GM23338 (cell line): ENCODE measurements at regions not wholly inside any gene's neighbourhood (a gene's known extent, or its start where the extent isn't known, plus 50 kb on each side); places are given as distances from the start of the nearest gene placed in this dataset.

ENCODE experiments used
- ATAC-seq: fragments of 200-7000 bp; cut with Tn5 transposase; 3 replicates; pipeline ENCODE4 v1.9.1; 2020
- DNase-seq: peaks from one replicate; pipeline ENCODE4 v3.0.0-alpha.2; 2015; ENCODE audit warnings: low spot score
- H2AFZ ChIP-seq: fragments of 200-600 bp; sonication (generic); 2 replicates; pipeline ENCODE4 v1.8.0; 2016; ENCODE audit warnings: antibody characterized with exemption, mild to moderate bottlenecking, moderate library complexity
- H3F3A ChIP-seq: fragments of 200-600 bp; sonication (generic); replicated peaks from 2 replicates; pipeline ENCODE4 v1.8.0; 2017; ENCODE audit warnings: antibody characterized with exemption, mixed run types, low read depth
- H3K27ac ChIP-seq: fragments of 200-600 bp; sonication (generic); 2 replicates; pipeline ENCODE4 v1.6.1; 2016; ENCODE audit warnings: low read depth
- H3K27me3 ChIP-seq: fragments of 200-600 bp; sonication (generic); 2 replicates; pipeline ENCODE4 v1.8.0; 2016; ENCODE audit warnings: mild to moderate bottlenecking, mixed run types, moderate library complexity; ENCODE audit not compliant: insufficient read depth
- H3K36me3 ChIP-seq: fragments of 200-600 bp; sonication (generic); 2 replicates; pipeline ENCODE4 v1.8.0; 2016; ENCODE audit warnings: mild to moderate bottlenecking; ENCODE audit not compliant: insufficient read depth
- H3K4me1 ChIP-seq: fragments of 200-600 bp; sonication (generic); 2 replicates; pipeline ENCODE4 v1.8.0; 2016; ENCODE audit warnings: mild to moderate bottlenecking, moderate library complexity; ENCODE audit not compliant: insufficient read depth
- H3K4me2 ChIP-seq: fragments of 200-600 bp; sonication (generic); 2 replicates; pipeline ENCODE4 v1.7.1; 2017; ENCODE audit warnings: mixed run types
- H3K4me3 ChIP-seq: fragments of 200-600 bp; sonication (generic); 2 replicates; pipeline ENCODE4 v1.6.1; 2016; ENCODE audit warnings: mixed run types
- H3K79me2 ChIP-seq: fragments of 200-600 bp; sonication (generic); replicated peaks from 2 replicates; pipeline ENCODE4 v1.8.0; 2017; ENCODE audit warnings: mild to moderate bottlenecking; ENCODE audit not compliant: insufficient read depth
- H3K9me2 ChIP-seq: fragments of 200-600 bp; sonication (generic); 2 replicates; pipeline ENCODE4 v1.8.0; 2017; ENCODE audit not compliant: insufficient read depth
- H4K20me1 ChIP-seq: fragments of 200-600 bp; sonication (generic); replicated peaks from 2 replicates; pipeline ENCODE4 v1.8.0; 2017; ENCODE audit warnings: mild to moderate bottlenecking; ENCODE audit not compliant: insufficient read depth
- H3K27ac Mint-ChIP-seq: 2 replicates; pipeline ENCODE4 v1.8.0; 2020; ENCODE audit warnings: inconsistent platforms, mild to moderate bottlenecking, moderate library complexity, mixed read lengths
- H3K27me3 Mint-ChIP-seq: 3 replicates; pipeline ENCODE4 v1.8.0; 2022; ENCODE audit warnings: low read depth, mild to moderate bottlenecking, moderate library complexity, mixed read lengths, inconsistent platforms; ENCODE audit not compliant: insufficient read depth, poor library complexity
- H3K36me3 Mint-ChIP-seq: 3 replicates; pipeline ENCODE4 v1.8.0; 2021; ENCODE audit warnings: low read depth, mild to moderate bottlenecking, inconsistent platforms, moderate library complexity, mixed read lengths
- H3K4me1 Mint-ChIP-seq: 3 replicates; pipeline ENCODE4 v1.8.0; 2020; ENCODE audit warnings: mild to moderate bottlenecking, inconsistent platforms, mixed read lengths
- H3K4me3 Mint-ChIP-seq: 3 replicates; pipeline ENCODE4 v1.8.0; 2021; ENCODE audit warnings: moderate library complexity, mild to moderate bottlenecking, inconsistent platforms, mixed read lengths
- H3K9me3 Mint-ChIP-seq: 3 replicates; pipeline ENCODE4 v1.8.0; 2020; ENCODE audit warnings: moderate library complexity, mild to moderate bottlenecking, inconsistent platforms, mixed read lengths
- CREB1 ChIP-seq: fragments of 250-450 bp; sonication (Bioruptor Pico); IDR thresholded peaks from 2 replicates; pipeline ENCODE4 v1.5.0; 2020; ENCODE audit warnings: low read depth, mild to moderate bottlenecking, moderate library complexity
- CTCF ChIP-seq, 2 experiments: fragments of 200-600 bp in 1 of 2; sonication (generic) in 1 of 2; conservative IDR thresholded peaks; 2 replicates each; pipeline versions ENCODE4 v1.5.1 to v1.6.1; 2016 to 2017; ENCODE audit warnings: antibody characterized with exemption in 2 of 2, low read depth in 2 of 2, mild to moderate bottlenecking in 2 of 2, moderate library complexity in 1 of 2
- ETS1 ChIP-seq: IDR thresholded peaks from 2 replicates; pipeline ENCODE4 v1.6.1; 2016; ENCODE audit warnings: antibody characterized with exemption
- EZH2 ChIP-seq: fragments of 200-600 bp; sonication (generic); IDR thresholded peaks from one replicate; pipeline ENCODE4 v1.8.0; 2017; ENCODE audit warnings: antibody characterized with exemption, mild to moderate bottlenecking, low read depth; ENCODE audit not compliant: unreplicated experiment
- EZH2phosphoT487 ChIP-seq: fragments of 200-600 bp; sonication (generic); IDR thresholded peaks from one replicate; pipeline ENCODE4 v1.8.1; 2018; ENCODE audit warnings: antibody characterized with exemption; ENCODE audit not compliant: unreplicated experiment
- JUNB ChIP-seq: IDR thresholded peaks from one replicate; pipeline ENCODE4 v1.6.1; 2016; ENCODE audit warnings: antibody characterized with exemption; ENCODE audit not compliant: unreplicated experiment
- NANOG ChIP-seq: IDR thresholded peaks from 2 replicates; pipeline ENCODE4 v1.6.1; 2016; ENCODE audit warnings: antibody characterized with exemption, borderline replicate concordance
- POLR2AphosphoS5 ChIP-seq: IDR thresholded peaks from 2 replicates; pipeline ENCODE4 v1.6.1; 2016; ENCODE audit warnings: antibody characterized with exemption, low read depth
- STAT1 ChIP-seq: IDR thresholded peaks from one replicate; pipeline ENCODE4 v1.6.1; 2016; ENCODE audit warnings: antibody characterized with exemption; ENCODE audit not compliant: unreplicated experiment
- TF ChIP-seq, protein P1 (sequence below): IDR thresholded peaks from one replicate; pipeline ENCODE4 v1.6.1; 2018; ENCODE audit warnings: antibody characterized with exemption; ENCODE audit not compliant: unreplicated experiment
- TF ChIP-seq, protein P2 (sequence below): fragments of 250-450 bp; sonication (Bioruptor Pico); IDR thresholded peaks from 2 replicates; pipeline ENCODE4 v1.5.0; 2020; ENCODE audit warnings: mild to moderate bottlenecking, moderate library complexity

DNA sequence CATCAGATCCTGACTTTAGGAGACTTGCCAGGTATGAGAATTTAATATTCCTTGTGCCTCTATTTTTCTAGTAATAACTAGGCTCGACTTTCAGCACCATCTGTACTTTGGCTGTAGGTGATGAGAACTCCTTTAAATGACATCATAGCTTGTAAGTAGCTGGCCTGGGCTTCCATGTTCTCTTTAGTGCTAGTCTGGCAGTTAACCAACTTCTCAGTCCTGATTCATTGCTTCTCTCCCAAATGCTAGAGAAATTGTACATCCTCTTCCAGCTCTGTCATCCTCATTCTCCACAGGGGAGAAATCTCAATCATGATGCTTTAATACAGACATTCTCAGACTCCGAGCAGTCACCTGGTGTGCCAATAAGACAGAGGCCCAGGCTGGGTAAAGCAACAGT, 143.5 kb upstream of the MOCS1 start:
- H4K20me1 ChIP-seq, result no peaks in the 10 kb centered on the region
- Mint-ChIP-seq H3K27me3 (no peaks in the 10 kb centered on the region), H3K9me3 (no peaks in the 10 kb centered on the region), H3K4me1 (no peaks in the 10 kb centered on the region), H3K4me3 (no peak overlapping the region), H3K36me3 (no peaks in the 10 kb centered on the region), H3K27ac (no peak overlapping the region)
- H3K27me3 ChIP-seq, result no peaks in the 10 kb centered on the region
- H3K27ac ChIP-seq, result no peak overlapping the region
- H3K4me2 ChIP-seq, result no peak overlapping the region
- DNase-seq (no peak), ATAC-seq (no peak)
- H3K4me1 ChIP-seq, result no peaks in the 10 kb centered on the region
- H3K79me2 ChIP-seq, result no peaks in the 10 kb centered on the region
- no peak overlapping the region for H3K4me3 ChIP-seq
- no peak for TF ChIP-seq POLR2AphosphoS5
- no peak for TF ChIP-seq STAT1
- no peak for TF ChIP-seq NANOG
- no peak for TF ChIP-seq CREB1 (CRISPR knock-in tag)
- no peak for TF ChIP-seq CTCF (conservative IDR thresholded peaks at IDR 0.05; ENCODE audit: low read depth in 2 of 2)
- no peak for TF ChIP-seq JUNB
- no peak for TF ChIP-seq ETS1
- TF ChIP-seq EZH2phosphoT487, result no peak
- peaks cover 5% of the 10 kb centered on the region; the same call in 1 of the 2 replicates for H3K9me2 ChIP-seq
- H2AFZ ChIP-seq, result no peak overlapping the region
- no peaks in the 10 kb centered on the region for H3F3A ChIP-seq
- no peaks in the 10 kb centered on the region for H3K36me3 ChIP-seq

DNA sequence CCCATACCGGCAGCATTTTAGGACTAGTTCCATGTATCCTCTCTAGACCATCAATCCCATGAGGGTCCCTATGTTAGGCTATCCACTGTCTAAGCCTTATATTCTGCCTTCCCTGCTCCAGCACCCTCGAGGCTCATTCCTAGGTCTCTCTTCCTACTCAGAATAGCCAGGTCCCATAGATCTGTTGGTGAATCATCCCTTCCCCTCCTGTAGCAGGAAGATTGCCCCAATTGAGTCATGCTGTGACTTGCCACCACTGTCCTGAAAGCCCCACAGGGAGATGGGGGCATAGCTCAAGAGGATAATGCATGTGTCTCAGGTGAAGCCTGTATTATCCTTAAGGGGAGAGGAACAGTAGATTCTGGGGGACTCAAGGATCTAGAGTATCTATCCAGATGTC, 143.1 kb upstream of the MOCS1 start:
- no peaks in the 10 kb centered on the region for H3F3A ChIP-seq
- H3K27me3 Mint-ChIP-seq, result no peaks in the 10 kb centered on the region
- no peaks in the 10 kb centered on the region for H3K4me1 Mint-ChIP-seq
- no peak overlapping the region for H3K27ac ChIP-seq
- H3K9me3 Mint-ChIP-seq, result no peaks in the 10 kb centered on the region
- DNase-seq, result no peak
- H3K4me2 ChIP-seq, result no peak overlapping the region
- no peaks in the 10 kb centered on the region for H3K27me3 ChIP-seq
- no peaks in the 10 kb centered on the region for H4K20me1 ChIP-seq
- no peak overlapping the region for H3K4me3 ChIP-seq
- no peaks in the 10 kb centered on the region for H3K36me3 ChIP-seq
- no peak overlapping the region for H2AFZ ChIP-seq
- H3K4me3 Mint-ChIP-seq, result no peak overlapping the region
- no peaks in the 10 kb centered on the region for H3K79me2 ChIP-seq
- no peak overlapping the region for H3K27ac Mint-ChIP-seq
- H3K9me2 ChIP-seq, result peaks cover 5% of the 10 kb centered on the region; the same call in 1 of the 2 replicates
- no peaks in the 10 kb centered on the region for H3K4me1 ChIP-seq
- ATAC-seq, result no peak
- H3K36me3 Mint-ChIP-seq, result no peaks in the 10 kb centered on the region
- no peak for TF ChIP-seq JUNB
- TF ChIP-seq, protein P1, sequence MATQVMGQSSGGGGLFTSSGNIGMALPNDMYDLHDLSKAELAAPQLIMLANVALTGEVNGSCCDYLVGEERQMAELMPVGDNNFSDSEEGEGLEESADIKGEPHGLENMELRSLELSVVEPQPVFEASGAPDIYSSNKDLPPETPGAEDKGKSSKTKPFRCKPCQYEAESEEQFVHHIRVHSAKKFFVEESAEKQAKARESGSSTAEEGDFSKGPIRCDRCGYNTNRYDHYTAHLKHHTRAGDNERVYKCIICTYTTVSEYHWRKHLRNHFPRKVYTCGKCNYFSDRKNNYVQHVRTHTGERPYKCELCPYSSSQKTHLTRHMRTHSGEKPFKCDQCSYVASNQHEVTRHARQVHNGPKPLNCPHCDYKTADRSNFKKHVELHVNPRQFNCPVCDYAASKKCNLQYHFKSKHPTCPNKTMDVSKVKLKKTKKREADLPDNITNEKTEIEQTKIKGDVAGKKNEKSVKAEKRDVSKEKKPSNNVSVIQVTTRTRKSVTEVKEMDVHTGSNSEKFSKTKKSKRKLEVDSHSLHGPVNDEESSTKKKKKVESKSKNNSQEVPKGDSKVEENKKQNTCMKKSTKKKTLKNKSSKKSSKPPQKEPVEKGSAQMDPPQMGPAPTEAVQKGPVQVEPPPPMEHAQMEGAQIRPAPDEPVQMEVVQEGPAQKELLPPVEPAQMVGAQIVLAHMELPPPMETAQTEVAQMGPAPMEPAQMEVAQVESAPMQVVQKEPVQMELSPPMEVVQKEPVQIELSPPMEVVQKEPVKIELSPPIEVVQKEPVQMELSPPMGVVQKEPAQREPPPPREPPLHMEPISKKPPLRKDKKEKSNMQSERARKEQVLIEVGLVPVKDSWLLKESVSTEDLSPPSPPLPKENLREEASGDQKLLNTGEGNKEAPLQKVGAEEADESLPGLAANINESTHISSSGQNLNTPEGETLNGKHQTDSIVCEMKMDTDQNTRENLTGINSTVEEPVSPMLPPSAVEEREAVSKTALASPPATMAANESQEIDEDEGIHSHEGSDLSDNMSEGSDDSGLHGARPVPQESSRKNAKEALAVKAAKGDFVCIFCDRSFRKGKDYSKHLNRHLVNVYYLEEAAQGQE, result no peak
- TF ChIP-seq, protein P2, sequence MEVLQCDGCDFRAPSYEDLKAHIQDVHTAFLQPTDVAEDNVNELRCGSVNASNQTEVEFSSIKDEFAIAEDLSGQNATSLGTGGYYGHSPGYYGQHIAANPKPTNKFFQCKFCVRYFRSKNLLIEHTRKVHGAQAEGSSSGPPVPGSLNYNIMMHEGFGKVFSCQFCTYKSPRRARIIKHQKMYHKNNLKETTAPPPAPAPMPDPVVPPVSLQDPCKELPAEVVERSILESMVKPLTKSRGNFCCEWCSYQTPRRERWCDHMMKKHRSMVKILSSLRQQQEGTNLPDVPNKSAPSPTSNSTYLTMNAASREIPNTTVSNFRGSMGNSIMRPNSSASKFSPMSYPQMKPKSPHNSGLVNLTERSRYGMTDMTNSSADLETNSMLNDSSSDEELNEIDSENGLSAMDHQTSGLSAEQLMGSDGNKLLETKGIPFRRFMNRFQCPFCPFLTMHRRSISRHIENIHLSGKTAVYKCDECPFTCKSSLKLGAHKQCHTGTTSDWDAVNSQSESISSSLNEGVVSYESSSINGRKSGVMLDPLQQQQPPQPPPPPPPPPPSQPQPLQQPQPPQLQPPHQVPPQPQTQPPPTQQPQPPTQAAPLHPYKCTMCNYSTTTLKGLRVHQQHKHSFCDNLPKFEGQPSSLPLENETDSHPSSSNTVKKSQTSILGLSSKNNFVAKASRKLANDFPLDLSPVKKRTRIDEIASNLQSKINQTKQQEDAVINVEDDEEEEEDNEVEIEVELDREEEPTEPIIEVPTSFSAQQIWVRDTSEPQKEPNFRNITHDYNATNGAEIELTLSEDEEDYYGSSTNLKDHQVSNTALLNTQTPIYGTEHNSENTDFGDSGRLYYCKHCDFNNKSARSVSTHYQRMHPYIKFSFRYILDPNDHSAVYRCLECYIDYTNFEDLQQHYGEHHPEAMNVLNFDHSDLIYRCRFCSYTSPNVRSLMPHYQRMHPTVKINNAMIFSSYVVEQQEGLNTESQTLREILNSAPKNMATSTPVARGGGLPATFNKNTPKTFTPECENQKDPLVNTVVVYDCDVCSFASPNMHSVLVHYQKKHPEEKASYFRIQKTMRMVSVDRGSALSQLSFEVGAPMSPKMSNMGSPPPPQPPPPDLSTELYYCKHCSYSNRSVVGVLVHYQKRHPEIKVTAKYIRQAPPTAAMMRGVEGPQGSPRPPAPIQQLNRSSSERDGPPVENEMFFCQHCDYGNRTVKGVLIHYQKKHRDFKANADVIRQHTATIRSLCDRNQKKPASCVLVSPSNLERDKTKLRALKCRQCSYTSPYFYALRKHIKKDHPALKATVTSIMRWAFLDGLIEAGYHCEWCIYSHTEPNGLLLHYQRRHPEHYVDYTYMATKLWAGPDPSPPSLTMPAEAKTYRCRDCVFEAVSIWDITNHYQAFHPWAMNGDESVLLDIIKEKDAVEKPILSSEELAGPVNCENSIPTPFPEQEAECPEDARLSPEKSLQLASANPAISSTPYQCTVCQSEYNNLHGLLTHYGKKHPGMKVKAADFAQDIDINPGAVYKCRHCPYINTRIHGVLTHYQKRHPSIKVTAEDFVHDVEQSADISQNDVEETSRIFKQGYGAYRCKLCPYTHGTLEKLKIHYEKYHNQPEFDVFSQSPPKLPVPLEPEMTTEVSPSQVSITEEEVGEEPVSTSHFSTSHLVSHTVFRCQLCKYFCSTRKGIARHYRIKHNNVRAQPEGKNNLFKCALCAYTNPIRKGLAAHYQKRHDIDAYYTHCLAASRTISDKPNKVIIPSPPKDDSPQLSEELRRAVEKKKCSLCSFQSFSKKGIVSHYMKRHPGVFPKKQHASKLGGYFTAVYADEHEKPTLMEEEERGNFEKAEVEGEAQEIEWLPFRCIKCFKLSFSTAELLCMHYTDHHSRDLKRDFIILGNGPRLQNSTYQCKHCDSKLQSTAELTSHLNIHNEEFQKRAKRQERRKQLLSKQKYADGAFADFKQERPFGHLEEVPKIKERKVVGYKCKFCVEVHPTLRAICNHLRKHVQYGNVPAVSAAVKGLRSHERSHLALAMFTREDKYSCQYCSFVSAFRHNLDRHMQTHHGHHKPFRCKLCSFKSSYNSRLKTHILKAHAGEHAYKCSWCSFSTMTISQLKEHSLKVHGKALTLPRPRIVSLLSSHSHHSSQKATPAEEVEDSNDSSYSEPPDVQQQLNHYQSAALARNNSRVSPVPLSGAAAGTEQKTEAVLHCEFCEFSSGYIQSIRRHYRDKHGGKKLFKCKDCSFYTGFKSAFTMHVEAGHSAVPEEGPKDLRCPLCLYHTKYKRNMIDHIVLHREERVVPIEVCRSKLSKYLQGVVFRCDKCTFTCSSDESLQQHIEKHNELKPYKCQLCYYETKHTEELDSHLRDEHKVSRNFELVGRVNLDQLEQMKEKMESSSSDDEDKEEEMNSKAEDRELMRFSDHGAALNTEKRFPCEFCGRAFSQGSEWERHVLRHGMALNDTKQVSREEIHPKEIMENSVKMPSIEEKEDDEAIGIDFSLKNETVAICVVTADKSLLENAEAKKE (CRISPR knock-in tag), result no peak
- no peak for TF ChIP-seq EZH2
- TF ChIP-seq STAT1, result no peak
